ENCODE measurements at regions not wholly inside any gene's neighbourhood (a gene's known extent, or its start where the extent isn't known, plus 50 kb on each side); places are given as distances from the start of the nearest gene placed in this dataset.

DNA sequence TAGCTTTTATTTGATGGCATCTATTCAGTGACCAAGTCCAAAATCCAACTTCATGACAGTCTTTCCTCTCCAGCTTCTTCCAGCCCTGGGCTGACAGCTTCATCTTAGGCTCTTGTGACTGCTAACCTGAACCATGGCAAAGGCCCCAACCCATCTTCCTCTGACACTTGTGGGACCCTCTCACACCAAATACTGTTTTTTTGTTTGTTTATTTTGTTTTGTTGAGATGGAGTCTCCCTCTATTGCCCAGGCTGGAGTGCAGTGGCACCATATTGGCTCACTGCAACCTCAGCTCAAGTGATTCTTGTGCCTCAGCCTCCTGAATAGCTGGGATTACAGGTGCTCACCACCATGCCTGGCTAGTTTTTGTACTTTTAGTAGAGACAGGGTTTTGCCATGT, 265.2 kb downstream of the GATA3 start:
- no peak for TF ChIP-seq OSR1 (CRISPR knock-in tag; IDR thresholded peaks at IDR 0.05)
- no peak for TF ChIP-seq ZFP30 (CRISPR knock-in tag; IDR thresholded peaks at IDR 0.05)
- no peak for TF ChIP-seq CREB5 (CRISPR knock-in tag; IDR thresholded peaks at IDR 0.05; ENCODE audit: low read depth)
- TF ChIP-seq RARB (CRISPR knock-in tag; IDR thresholded peaks at IDR 0.05) = no peak
- TF ChIP-seq ZC3H10 (CRISPR knock-in tag; IDR thresholded peaks at IDR 0.05) = no peak
- TF ChIP-seq PPARA (CRISPR knock-in tag; IDR thresholded peaks at IDR 0.05; ENCODE audit: borderline replicate concordance) = no peak
- TF ChIP-seq, protein P1, sequence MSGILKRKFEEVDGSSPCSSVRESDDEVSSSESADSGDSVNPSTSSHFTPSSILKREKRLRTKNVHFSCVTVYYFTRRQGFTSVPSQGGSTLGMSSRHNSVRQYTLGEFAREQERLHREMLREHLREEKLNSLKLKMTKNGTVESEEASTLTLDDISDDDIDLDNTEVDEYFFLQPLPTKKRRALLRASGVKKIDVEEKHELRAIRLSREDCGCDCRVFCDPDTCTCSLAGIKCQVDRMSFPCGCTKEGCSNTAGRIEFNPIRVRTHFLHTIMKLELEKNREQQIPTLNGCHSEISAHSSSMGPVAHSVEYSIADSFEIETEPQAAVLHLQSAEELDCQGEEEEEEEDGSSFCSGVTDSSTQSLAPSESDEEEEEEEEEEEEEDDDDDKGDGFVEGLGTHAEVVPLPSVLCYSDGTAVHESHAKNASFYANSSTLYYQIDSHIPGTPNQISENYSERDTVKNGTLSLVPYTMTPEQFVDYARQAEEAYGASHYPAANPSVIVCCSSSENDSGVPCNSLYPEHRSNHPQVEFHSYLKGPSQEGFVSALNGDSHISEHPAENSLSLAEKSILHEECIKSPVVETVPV (CRISPR knock-in tag; IDR thresholded peaks at IDR 0.05) = no peak
- no peak for TF ChIP-seq TCF4 (CRISPR knock-in tag; IDR thresholded peaks at IDR 0.05; ENCODE audit: borderline replicate concordance)
- TF ChIP-seq TSHZ2 (CRISPR knock-in tag; IDR thresholded peaks at IDR 0.05) = no peak
- no peak for TF ChIP-seq ESRRG (CRISPR knock-in tag; IDR thresholded peaks at IDR 0.05)
